ENCODE measurements at regions not wholly inside any gene's neighbourhood (a gene's known extent, or its start where the extent isn't known, plus 50 kb on each side); places are given as distances from the start of the nearest gene placed in this dataset.
"Not testable (repeated sequence)": the region's sequence is repeated elsewhere in the genome, so short reads cannot be mapped to it uniquely, and the experiment has no call there.

DNA sequence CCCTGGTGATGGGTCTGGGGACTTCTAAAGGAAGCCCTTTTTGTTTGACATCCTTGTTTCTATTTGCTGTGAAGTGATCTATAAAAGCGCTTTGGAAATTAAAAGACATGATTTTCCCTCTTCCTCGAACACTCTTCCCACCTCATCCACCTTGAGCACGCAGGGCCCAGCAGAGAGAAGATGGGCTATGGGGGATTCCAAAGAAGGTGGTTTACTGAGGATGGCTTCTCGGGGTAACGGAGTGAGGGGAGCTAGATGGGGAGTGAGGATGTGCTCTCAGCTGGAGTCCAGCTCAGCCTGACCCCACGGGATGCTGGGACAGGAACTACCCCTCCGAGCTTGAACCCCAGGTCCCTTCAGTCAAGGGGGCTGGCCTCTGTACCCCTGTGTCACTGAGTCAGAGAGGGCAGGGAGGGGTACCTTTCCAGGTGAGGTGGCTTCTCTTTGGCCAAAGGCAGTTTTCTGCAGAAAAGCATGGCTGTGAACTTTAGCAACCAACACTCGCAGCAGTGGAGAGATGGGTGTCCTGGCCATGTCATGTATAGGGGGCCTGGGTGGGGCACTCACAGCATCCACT, 180.7 kb upstream of the SMAD3 start:
- no peak for DNase-seq

DNA sequence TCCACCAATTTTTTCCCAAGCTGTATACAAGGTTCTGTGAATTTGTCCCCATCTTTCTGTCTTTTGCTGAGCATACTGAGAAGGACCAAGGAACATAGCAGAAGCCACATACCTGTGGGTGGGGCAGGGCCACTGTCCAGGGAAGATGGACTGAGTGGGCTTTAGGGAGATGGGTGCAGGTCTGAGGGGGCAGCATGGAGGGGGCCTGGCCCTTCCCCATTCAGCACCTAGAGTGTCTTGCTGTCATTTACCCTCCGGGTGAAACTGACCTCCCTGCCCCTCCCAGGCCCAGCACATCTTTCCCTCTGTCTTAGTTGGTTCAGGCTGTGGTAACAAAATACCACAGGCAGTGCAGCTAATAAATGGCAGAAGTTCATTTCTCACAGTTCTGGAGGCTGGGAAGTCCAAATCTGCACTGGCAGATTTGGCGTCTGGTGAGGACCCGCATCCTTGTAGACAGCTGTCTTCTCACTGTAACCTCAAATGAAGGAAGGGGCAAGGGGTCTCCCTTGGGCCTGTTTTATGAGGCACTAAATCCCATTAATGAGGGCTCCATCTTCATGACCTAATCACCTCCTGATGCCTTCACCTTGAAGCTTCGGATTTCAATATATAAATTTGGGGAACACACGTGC, 180.0 kb upstream of the SMAD3 start:
- DNase-seq: no peak

DNA sequence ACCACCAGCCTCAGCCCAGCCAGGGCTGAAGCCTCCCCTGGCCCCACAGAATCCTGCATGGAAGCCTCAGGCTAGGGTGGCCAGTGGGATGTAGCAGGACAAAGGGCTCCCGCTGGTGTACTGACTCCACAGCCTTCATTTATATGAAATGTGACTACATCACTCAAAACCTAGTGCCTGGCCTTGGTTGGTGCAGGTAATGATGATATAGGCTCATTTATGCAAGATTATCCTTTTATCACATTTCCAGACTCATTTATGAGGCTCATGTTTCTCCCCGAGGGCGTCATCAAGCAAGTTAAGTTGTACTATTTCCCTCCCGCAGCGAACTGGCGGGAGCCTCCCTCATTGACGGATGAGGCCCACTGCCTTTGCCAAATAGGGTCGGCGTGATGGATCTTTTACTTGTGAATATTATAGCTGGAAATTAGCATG, 179.1 kb upstream of the SMAD3 start:
- DNase-seq: no peak

DNA sequence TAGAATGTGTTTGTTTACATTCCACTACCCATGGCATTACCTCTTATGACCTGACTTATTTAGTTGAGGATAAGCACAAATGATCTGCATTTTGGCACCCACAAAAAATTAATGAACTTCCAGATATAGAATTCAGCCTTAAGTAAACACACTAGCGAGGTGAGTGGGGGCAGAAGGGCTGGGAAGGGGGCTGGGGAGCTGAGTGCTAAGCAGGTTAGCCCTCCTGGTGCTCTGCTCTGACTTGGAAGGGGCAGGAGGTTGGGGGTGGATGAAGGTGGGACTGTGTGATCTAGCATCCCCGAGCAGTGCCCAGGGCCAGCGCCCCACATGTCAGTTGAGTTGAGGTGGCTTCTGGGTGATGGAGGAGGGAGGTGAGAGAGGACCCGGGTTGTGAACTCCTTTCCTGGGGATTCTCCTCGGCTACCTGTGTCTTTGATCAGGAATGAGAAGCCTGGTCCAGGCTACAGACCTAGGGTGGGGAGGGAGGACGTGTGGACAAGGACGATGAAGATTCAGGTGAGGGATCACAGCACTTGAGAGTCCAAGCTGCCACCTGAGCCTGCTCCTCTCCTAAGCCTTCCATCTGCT, 178.6 kb upstream of the SMAD3 start:
- no peak for DNase-seq

DNA sequence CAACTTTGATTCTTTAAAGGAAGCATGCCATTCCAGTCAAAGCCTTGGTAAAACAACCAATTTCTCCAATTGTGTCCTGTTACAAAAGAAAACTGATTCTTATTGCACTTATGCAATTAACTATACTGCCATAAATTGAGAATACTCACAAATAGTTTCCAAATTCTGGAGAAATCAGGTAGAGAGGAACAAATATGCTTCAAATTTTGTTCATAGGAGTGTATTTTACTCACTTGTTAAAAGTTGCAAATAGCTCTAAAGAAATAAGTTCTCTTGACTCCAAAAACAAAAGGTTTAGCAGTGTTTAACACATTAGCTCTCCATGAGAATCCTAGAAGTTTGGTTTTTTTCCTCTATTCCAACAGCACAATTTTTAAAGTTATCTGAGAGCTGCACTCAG, 176.1 kb upstream of the SMAD3 start:
- not testable (repeated sequence) for DNase-seq

DNA sequence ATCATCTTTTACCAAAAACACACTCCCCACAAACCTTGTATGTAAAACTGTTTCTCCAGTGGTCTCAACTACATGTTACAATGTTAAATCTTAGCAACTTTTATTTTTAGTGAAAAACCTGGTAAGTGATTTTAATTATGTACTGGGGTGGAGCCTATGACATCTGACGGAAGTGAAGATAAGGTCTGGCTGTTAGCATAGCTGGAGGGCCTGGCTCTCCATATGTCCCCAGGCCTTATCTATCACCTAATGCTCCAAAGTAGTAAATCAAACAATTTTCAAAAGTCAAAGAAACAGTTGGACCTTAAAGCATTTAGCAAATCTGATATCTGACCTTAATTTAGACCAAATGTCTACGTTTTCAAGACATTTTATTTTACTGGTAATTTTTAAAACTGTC, 173.6 kb upstream of the SMAD3 start:
- no peak for DNase-seq

DNA sequence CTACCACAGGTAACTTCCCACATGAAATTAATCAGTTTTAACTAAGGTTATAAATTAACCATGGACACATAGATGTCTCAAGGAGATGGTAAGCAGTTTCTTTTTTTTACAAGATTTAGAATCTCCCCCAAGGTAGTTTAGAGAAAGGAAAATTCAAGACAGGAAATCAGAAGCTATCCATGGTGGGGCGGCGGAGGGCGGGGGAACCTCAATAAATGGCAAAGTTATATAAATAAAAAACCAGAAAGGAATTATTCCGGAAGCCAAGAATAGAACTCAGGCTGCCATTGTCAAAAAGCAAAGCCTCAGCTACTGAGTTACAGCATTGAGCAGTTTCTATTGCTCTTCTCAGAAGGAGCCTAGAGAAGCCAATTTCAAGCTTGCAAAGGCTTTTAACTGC, 172.1 kb upstream of the SMAD3 start:
- no peak for DNase-seq

DNA sequence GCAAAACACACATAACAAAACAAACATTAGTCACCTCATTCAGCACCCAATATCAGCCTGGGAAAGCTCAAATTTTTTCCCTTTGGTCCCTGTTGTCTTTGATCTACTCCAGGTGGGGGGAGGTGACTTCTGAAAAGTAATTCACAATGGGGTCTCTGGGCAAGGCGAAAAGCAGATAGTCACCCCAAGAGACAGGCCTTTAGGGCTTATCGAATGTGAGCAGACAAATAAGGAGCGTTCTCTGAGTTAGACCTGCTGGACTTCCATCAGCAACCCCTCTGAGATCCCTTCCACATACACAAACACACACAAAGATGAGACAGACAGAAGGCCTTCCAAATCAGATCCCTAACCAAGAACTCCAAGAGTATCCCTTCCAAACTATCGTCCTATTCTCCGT, 171.0 kb upstream of the SMAD3 start:
- DNase-seq: no peak

DNA sequence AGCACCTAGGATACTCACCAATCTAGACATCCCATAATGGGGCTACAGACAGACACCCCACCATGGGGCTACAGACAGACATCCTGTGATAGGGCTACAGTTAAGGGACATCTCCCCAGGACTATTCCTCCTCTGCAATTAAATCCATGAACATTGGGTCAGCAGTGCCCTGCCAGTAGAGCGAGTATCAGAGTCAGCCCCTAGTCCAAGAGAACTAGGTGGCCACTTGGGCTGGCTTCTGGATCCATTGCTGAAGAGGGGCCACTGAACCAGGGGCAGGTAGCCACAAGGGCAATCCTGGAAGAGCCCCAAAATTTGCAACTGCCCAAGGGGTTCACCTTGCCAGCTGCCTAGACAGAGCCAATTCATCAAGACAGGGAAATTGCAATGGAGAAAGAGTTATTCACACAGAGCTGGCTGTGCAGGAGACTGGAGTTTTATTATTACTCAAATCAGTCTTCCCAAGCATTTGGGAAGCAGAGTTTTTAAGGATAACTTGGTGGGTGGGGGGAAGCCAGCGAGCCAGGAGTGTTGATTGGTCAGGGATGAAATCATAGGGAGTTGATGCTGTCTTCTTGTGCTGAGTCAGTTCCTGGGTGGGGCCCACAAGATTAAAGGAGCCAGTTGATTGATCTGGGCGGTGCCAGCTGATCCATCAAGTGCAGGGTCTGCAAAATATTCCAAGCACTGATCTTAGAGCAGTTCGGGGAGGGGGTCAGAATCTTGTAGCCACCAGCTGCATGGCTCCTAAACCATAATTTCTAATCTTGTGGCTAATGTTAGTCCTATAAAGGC, 170.2 kb upstream of the SMAD3 start:
- no peak for DNase-seq

DNA sequence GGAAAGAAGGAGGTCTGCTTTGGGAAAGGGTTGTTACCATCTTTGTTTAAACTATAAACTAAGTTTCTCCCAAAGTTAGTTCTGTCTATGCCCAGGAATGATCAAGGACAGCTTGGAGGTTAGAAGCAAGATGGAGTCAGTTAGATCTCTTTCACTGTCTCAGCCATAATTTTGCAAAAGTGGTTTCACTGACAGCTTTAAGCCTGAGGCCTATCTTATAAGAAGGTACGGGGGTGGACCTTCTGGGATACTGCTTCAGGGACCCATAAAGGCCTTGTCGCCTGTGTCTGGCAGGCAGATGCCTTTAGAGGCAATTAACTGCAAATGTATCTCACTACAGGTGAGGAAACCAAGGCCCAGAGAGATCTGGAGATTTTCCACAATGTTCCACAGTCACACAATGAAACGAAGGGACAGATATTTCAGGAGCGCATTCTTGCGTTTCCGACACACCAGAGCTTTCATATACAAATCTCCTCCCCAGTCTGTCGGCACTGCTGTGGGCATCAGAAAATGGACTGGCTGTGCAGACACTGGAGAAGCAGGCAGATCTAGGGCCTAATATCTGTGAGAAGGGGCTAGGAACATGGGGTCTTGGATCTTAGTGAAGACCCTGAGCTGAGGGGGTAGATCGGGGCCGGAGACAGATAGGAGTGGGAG, 169.5 kb upstream of the SMAD3 start:
- no peak for DNase-seq

DNA sequence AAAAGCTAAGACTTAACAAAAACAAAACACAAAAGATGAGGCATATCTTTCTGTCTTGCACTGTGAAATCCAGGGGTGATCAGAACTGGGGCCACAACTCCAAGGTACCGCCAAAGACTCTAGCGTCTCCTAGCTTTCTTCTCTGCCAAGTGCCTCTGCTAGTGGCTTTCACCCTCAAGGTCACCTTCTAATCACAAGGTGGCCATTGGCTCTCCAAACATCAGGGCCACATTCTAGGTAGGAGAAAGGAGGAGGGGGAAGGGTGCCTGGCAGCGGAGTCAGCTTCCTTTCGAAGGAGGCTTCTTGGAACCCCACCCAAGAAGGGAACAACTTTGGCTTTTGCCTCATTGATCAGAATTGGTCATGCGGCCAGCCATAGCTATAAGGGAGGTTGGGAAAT, 168.8 kb upstream of the SMAD3 start:
- no peak for DNase-seq

DNA sequence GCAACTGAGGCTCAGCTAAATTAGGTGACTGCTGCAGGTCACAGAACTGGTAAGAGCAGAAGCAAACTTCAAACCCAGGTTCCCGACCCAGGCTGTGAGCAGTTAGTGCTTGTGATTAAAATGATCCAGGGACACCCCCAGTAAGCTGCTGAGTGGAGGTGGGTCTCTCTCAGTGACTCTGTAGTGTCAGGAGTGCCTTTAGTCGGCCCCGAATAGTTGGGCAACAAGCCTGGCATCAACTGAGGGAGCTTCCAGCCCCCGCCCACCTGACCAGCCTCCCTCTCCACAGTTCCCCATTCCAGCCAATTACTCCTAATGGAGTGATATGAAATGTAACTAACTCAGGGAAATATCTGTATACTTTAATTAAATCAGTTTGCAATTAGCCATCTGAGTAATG, 168.0 kb upstream of the SMAD3 start:
- no peak for DNase-seq

DNA sequence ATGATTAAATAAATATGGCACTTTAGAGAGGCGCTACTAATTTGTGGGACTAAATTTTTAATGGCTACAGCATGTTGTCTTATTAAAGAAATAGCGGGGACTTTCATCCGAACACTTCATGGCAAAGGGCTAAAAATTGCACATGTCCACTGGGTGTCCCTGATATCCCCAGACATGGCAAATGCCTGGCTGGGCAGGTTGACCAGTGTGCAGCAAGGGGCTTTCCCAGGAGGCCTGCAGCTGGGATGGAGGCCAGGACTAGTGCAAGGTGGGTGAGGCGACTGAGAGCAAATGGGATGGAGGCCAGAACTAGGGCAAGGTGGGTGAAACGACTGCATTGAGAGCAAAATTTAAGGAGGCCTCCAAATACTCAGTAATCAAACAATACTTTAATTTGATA, 167.4 kb upstream of the SMAD3 start:
- DNase-seq: no peak

DNA sequence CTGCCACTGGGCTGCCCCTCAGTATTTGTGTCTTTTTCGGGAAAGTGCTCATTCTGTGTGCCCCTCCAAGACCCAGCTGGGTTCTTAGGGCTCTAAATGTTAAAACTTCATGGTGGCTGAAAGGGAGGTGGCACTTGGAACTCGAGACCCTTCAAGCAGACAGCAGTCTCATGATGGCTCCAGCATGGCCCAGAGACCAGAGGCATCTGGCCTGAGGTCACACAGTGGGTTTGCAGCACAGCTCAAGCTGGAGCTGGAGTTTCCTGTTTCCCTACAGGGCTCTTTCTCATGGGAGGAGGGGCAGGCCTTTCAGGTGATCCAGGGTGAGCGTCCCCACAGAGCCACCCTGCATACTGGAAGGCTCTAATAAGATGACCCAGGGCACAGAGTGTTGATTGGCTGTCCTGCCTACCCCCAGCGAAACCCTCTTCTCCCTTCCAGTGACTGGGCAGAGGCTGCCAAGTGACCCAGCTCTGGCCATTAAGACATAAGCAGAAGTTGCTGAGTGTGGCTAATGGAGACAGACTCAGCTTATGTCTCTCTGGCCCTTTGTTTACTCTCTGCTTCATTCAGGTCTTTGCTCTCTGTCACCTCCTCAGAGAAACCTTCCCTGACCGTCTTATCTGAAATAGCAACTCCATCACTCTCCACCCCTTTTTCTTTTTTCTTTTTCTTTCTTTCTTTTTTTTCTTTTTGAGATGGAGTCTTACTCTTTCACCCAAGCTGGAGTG, 166.6 kb upstream of the SMAD3 start:
- no peak for DNase-seq

DNA sequence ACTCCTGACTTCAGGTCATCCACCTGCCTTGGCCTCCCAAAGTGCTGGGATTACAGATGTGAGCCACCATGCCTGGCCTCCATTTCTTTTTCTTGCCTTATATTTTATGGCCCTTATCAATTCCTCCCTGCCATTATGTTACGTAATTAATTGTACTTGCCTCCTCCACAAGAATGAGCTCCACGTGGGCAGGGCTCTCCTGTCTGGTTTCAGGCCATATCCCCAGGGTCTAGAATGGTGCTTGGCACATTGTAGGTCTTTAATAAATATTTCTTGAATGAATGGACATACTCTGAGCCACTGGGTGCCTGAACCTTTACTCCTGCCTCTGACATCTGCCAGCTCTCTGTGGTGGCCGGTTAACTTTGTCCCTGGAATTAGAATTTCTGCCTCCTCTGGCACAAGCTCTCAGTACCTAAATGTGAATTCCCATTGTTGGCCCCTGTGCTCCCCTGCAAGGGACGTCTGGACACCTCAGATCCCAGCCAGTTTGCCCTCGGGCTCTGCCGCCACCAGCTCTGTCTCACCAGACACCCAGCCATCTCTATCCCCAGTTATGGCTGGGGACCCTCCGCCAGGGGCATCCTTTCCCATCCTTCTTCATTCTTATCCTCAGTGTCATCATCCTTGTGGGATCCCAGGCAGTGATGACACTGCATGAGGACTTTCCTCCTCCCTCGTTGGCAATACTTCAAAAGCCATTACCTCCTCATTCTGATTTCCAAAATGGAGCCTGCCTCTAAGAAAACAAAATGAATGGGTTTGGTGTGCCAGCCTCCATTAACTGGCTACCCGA, 165.6 kb upstream of the SMAD3 start:
- no peak for DNase-seq

DNA sequence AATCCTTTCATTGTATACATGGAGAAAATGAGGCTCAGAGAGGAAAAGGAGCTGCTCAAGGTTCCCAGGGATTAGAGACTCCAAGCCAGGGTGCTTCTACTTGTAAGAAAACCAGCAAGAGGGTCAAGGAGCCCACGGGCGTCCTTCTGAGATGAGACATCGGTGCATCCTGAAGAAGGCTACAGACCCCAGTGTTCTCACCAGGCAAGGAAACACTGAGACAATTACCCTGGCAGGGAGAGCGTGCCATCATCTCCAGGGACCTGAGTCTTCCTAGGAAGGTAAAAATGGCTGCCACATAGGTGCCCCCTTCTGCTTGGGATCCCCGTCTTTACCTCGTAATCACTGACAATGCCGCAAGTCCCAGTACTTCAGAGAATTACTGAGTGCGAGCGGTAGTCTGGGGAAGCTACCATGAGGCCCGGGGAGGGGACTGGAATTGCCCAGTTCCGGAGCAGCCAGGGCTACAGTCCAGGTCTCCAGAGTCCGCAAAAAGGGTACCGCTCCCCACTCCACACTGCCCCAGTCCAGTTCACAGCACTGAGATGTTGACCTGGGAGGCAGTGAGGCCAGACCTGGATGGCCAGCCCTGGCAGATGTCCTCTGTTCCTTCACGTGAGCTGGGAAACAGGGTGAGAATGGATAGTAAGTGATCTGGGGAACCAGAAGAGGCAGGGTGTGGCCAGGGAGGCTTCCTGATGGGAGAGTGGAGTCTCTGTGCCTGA, 164.7 kb upstream of the SMAD3 start:
- no peak for DNase-seq

DNA sequence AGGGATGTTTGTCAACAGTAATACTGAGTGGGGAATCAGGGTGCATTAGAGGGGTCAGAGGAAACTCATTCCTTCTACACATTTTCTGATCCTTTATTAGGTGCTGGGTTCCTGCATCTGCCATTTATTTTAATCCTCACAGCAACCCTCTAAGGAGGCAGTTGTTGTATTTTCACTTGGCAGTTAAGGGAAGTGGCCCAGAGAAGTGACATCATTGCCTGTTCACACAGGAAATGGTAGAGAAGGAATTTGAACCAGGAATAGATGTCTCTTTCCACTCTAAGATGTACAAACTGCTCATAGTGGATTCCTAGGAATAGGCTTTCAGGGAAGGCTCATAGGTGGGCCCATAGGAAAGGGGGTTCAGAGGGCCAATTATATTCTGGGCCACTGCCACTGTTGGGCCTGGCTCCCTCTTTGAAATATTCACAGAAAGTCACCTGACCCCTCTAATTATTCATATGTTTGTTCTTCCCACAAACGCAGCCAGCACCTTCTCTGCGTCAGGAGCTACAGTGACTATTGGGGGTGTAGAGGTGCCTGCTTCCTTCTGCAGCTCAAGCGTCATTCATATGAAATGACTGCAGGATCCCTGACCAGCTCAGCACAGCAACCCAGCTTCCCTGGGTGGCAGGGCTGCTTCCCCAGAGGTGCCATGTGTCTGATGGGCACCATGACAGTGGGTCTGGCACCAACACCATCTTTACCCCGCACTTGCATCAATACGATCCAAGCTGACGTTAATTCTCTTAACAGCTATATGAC, 163.9 kb upstream of the SMAD3 start:
- no peak for DNase-seq

DNA sequence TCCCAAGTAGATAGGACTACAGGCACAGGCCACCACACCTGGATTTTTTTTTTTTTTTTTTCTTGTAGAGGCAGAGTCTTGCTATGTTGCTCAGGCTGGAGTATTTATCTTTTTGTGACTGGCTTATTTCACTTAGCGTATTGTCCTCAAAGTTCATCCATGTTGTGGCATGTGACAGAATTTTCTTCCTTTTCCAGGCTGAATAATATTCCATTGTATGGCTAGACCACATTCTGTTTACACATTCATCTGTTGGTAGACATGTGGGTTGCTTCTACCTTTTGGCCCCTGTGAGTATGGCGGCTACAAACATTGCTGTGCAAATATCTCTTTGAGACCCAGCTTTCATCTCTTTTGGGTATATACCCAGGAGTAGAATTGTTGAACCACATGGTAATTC, 160.2 kb upstream of the SMAD3 start:
- DNase-seq: no peak

DNA sequence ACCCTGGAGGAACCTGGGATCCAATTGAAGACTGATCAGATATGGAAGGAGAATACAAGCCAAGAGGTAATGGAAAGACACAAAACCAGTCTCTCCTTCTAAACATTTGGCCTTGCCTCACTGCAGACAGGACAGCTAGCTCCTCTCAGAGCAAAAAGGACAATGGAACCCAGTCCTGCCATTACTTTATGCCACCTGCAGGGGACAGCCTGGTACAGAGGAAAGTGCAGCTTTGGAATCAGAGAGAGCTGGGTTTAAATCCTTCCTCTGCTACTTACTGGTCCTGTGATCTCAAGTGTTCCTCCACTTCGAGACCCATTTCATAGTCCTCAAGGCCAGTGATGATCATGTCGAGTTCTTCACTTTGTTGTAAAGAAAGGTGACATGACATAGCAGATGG, 159.4 kb upstream of the SMAD3 start:
- DNase-seq: no peak

Data from left hindlimb (tissue), 1 donor.